HG02973 (cell line): ENCODE measurements at regions not wholly inside any gene's neighbourhood (a gene's known extent, or its start where the extent isn't known, plus 50 kb on each side); places are given as distances from the start of the nearest gene placed in this dataset.

Experiments
- ATAC-seq: cut with Tn5 transposase; IDR thresholded peaks from one replicate; pipeline ENCODE4 v1.9.1; 2021; ENCODE audit warnings: moderate library complexity; ENCODE audit not compliant: unreplicated experiment

DNA sequence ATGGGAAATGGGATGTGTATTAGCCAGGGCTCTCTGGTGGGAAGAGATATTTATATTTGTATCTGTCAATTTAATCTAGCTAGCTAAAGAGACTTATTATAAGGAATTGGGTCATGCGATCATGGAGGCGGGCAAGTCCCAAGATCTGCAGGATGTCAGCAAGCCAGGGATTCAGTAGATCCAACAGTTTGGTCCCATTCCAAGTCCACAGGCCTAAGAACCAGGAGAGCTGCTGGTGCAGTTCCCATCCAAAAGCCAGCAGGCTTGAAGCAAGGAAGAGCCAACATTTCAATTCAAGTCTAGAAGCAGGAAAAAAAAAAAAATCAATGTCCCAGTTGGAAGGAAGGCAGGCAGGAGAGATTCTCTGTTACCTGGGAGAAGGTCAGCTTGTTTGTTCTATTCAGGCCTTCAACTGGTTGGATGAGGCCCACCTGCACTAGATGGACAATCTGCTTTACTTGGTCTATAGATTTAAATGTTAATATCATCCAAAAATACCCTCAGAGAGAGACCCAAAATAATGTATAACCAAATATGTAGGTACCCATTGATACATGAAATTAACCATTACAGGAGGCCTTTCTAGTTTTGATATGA is 60.7 kb upstream of the BCAT1 start:
- no peak for ATAC-seq

DNA sequence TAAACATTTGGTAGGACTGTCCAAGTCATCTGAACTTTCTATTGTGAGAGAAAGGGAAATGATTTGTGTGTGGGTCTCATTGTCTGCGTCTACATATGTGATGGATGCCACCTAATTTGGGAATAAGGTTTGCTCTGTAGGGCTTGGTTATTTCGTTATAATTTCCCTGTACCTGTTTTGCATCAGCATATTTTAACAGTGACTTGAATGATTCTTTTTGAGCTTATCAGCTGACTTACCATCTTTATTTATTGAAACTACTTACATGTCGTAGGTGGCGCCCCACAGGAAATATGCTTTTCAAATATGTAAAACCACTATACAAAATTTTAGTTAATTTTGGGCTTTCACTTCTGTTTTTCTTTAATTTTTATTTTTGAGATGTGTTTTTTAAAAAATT is 56.5 kb upstream of the BCAT1 start:
- peak; percentile 45 for ATAC-seq

DNA sequence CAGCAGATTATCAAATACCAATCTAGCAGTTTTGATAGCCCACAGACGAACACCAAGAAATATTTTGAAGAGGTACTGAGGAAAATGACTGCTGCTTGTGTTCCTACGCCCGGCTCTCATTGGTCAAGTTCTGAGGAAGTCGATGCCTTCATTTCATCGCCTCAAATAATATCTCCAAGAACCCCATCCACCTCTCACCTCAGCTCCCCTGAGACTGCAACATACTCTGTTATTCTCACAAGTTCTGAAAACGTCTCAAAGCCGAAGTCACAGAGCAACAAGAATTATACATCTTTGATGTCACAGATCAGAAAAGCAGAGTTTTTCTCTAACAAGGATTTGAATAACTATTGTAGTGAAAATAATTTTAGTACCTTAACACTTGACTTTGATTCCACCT is 55.5 kb upstream of the BCAT1 start:
- ATAC-seq, result no peak

DNA sequence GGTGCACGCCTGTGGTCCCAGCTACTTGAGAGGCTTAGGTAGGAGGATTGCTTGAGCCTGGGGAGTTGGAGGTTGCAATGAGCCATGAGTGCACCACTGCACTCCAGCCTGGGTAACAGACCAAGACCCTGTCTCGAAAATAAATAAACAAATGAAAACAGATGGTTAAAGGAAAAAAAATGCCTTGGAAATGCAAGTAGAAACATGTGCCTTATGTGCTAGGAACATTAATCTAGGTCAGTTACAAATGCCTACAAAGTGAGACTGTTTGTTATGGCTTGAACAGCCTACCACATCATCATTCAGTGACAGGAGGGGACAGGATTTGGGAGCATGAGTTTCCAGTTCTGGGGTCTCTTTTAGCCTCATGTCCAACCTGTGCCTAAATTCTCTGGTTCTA is 52.4 kb upstream of the BCAT1 start:
- no peak for ATAC-seq
